Suprapubic skin (tissue), 4 donors: ENCODE measurements at regions not wholly inside any gene's neighbourhood (a gene's known extent, or its start where the extent isn't known, plus 50 kb on each side); places are given as distances from the start of the nearest gene placed in this dataset.

Experiments used
- CTCF ChIP-seq, 2 donors: fragments of 200-600 bp in 1 of 2; fragments of 450-650 bp in 1 of 2; sonication (generic) in 1 of 2; IDR thresholded peaks; one replicate each; pipeline ENCODE4 v1.5.1; 2016 to 2019; ENCODE audit warnings: antibody characterized with exemption in 2 of 2, mild to moderate bottlenecking in 1 of 2, moderate library complexity in 1 of 2
- EP300 ChIP-seq: sonication (generic); formaldehyde crosslinking; IDR thresholded peaks from one replicate; pipeline ENCODE4 v1.6.1; 2017; ENCODE audit warnings: antibody characterized with exemption
- POLR2A ChIP-seq, 2 donors: fragments of 450-650 bp; IDR thresholded peaks; one replicate each; pipeline ENCODE4 v1.6.1; 2017; ENCODE audit warnings: antibody characterized with exemption in 2 of 2, mild to moderate bottlenecking in 2 of 2, moderate library complexity in 2 of 2
- POLR2AphosphoS5 ChIP-seq, 3 donors: sonication (generic); formaldehyde crosslinking; IDR thresholded peaks; one replicate each; pipeline ENCODE4 v1.6.1; 2017; ENCODE audit warnings: antibody characterized with exemption in 3 of 3

GRCh38 chr6:110551088-110551487, 74.7 kb upstream of the SLC22A16 start:
- TF ChIP-seq CTCF (IDR thresholded peaks at IDR 0.05) (no peak), POLR2A (IDR thresholded peaks at IDR 0.05) (no peak), POLR2AphosphoS5 (IDR thresholded peaks at IDR 0.05) (no peak), EP300 (no peak)
